A673 (cell line): ENCODE measurements at regions not wholly inside any gene's neighbourhood (a gene's known extent, or its start where the extent isn't known, plus 50 kb on each side); places are given as distances from the start of the nearest gene placed in this dataset.

ENCODE experiments used
- EZH2 ChIP-seq: fragments of 200-600 bp; sonication (generic); IDR thresholded peaks from 2 replicates; pipeline ENCODE4 v1.6.1; 2017; ENCODE audit warnings: borderline replicate concordance, low read depth, mild to moderate bottlenecking, mixed read lengths, antibody characterized with exemption, low read length; ENCODE audit not compliant: poor library complexity, severe bottlenecking
- TF ChIP-seq, protein P1 (sequence below): fragments of 300-800, 200-600 bp; sonication (generic); conservative IDR thresholded peaks from 2 replicates; pipeline ENCODE4 v1.5.1; 2017; ENCODE audit warnings: low read depth, mild to moderate bottlenecking, antibody characterized with exemption, low read length, moderate library complexity, mixed read lengths

DNA sequence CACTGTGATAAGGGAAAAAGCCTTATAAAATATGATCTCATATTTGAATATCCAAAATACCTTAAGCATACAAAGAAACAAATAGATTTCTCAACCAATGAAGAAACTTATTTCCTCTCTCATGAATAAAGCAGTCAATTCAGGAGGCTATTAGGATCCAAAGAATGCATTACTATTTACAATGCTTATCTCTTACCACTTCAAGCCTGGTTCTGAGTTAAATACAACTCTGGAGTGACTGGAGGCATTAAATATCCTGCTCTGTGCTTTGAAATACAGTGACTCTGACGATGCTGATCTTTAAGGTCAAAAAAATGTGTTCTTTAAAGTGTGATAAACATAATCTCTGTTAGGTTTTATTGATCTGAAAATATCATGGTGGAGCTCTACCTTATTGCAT is 493.2 kb downstream of the ZWINT start:
- TF ChIP-seq, protein P1, sequence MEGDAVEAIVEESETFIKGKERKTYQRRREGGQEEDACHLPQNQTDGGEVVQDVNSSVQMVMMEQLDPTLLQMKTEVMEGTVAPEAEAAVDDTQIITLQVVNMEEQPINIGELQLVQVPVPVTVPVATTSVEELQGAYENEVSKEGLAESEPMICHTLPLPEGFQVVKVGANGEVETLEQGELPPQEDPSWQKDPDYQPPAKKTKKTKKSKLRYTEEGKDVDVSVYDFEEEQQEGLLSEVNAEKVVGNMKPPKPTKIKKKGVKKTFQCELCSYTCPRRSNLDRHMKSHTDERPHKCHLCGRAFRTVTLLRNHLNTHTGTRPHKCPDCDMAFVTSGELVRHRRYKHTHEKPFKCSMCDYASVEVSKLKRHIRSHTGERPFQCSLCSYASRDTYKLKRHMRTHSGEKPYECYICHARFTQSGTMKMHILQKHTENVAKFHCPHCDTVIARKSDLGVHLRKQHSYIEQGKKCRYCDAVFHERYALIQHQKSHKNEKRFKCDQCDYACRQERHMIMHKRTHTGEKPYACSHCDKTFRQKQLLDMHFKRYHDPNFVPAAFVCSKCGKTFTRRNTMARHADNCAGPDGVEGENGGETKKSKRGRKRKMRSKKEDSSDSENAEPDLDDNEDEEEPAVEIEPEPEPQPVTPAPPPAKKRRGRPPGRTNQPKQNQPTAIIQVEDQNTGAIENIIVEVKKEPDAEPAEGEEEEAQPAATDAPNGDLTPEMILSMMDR = no peak
- TF ChIP-seq EZH2 = no peak
